ENCODE measurements at regions not wholly inside any gene's neighbourhood (a gene's known extent, or its start where the extent isn't known, plus 50 kb on each side); places are given as distances from the start of the nearest gene placed in this dataset.

DNA sequence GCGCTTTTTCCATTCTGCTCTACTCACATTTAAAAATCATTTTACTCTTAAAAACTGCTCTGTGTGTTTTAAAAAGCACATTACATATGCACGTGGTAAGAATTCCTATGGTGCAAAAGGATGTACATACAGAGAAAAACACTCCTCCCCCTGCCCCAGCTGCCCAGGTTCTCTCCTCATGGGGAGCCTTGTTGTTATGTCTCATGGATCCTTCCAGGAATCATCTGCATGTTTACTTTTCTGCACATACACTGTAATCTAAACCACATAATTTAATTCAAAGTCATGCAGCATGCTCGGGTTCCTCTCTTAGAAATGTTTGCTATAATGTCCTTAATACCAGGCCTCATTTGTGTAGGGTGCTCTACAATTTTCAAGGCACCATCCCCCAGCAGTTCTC, 243.3 kb downstream of the LOXHD1 start:
- Mint-ChIP-seq H3K27me3 (peaks cover 0 to 7% of the 10 kb centered on the region in 2 donors), H3K36me3 (no peaks in the 10 kb centered on the region), H3K4me1 (no peaks in the 10 kb centered on the region), H3K4me3 (no peak overlapping the region), H3K9me3 (no peaks in the 10 kb centered on the region), H3K27ac (no peak overlapping the region)
- DNase-seq = no peak
- ATAC-seq (replicated peaks) = no peak

DNA sequence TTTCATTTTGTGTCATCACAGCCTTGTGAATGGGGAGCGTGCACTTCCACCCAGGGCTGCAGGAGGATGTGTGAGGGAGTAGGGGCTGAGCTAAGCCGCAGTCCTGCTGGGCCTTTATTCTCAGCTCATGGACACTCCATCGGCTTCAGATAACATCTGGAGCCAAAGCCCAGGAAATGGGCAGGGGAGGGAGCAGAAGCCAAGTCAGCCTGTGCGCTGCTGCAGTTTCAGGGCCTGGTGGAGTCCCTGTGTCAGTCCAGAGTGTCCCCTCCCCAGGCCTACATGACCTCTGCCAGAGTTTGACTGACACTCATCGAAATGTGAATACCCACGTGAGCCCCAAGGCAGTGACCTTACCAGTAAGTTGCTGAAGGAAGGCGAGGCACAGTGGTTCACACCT, 242.2 kb downstream of the LOXHD1 start:
- Mint-ChIP-seq H3K4me1 (peaks cover 5 to 11% of the 10 kb centered on the region in 2 donors), H3K4me3 (no peak overlapping the region), H3K27me3 (peaks cover 0 to 7% of the 10 kb centered on the region in 2 donors), H3K27ac (no peak overlapping the region), H3K36me3 (no peaks in the 10 kb centered on the region), H3K9me3 (no peaks in the 10 kb centered on the region)
- DNase-seq = no peak
- ATAC-seq (replicated peaks) = no peak

DNA sequence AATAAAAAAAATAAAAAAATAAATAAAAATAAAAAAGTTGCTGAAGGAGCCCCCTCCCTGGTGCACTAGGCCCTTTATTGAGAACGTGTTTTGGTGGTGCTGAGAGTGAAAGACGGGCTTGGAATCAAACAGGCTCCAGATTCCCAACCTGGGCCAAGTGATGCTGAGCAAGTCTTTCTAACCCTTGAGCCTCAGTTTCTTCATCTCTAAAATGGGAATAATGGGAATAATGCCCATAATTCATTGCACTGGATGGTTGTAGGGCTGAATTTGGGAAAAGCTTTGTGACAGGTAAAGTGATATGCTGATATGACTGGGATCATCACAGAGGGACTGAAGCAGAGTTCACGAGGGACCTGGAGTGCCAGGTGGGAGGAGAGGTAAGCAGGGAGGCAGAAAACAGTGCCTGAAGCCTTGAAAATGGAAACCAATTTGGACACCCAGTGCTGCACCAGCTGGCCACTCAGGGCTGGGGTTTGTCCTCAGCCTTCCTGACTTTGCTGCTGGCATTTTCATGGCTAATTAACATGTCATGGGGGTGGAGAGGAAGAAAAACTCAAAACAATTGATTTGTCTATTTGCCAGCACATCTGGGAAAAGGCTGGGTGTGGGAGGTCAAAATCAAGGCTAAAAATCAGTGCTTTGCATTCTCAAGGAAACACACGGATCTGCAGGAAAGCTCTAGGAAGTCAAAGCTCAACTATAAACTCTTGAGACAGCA, 241.3 kb downstream of the LOXHD1 start:
- DNase-seq = no peak
- peaks cover 5 to 13% of the 10 kb centered on the region in 2 donors for H3K4me1 Mint-ChIP-seq
- ATAC-seq (replicated peaks) = no peak
- no peak overlapping the region for H3K27ac Mint-ChIP-seq
- H3K36me3 Mint-ChIP-seq = no peaks in the 10 kb centered on the region
- no peak overlapping the region for H3K4me3 Mint-ChIP-seq
- no peaks in the 10 kb centered on the region for H3K9me3 Mint-ChIP-seq
- peaks cover 0 to 9% of the 10 kb centered on the region in 2 donors for H3K27me3 Mint-ChIP-seq

DNA sequence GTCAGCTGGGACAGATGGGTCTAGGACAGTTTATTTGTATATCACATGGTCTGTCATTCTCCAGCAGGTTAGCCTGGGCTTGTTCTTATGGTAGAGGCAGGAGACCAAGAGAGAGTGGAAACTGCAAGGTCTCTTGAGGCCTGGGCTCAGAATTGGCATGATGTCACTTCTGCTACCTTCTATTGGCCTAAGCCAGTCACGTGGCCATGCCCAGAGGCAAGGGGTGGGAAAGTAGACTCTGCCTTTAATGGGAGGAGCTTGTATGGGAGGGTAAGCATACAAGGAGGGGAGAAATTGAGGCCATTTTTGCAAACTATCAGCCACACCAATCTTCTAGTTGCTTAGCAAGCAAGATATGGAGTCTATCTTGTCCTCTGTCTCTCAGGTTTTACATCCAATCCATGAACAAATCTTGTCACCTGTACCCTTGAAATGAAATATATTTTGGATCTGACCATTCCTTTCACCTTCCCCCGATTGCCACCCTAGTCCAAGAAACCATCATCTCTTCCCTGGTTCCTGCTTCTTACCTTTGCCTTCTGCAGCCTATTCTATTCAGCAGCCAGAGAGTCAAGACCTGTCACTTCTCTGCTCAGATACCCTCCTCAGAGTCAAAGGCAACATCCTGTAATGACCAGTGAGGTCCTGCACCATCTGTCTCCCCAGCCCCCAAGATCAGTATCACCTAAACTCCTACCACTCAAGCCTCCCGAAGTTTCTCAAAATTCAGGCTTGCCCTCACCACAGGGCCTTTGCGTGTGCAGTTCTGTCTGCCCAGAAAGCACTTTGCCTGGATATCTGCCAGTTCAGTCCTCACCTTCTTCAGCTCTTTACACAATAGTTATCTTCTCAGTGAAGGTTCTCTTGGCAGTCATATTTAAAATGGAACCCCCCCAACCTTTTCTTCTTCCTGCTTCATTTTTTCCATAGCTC, 240.0 kb downstream of the LOXHD1 start:
- H3K27ac Mint-ChIP-seq = no peak overlapping the region
- H3K4me1 Mint-ChIP-seq = peaks cover 5 to 13% of the 10 kb centered on the region in 2 donors
- DNase-seq (peak; percentile 6), ATAC-seq (replicated peaks) (peak; percentile 69 to 85)
- H3K9me3 Mint-ChIP-seq = no peaks in the 10 kb centered on the region
- no peaks in the 10 kb centered on the region for H3K36me3 Mint-ChIP-seq
- H3K27me3 Mint-ChIP-seq = peaks cover 0 to 9% of the 10 kb centered on the region in 2 donors
- no peak overlapping the region for H3K4me3 Mint-ChIP-seq

DNA sequence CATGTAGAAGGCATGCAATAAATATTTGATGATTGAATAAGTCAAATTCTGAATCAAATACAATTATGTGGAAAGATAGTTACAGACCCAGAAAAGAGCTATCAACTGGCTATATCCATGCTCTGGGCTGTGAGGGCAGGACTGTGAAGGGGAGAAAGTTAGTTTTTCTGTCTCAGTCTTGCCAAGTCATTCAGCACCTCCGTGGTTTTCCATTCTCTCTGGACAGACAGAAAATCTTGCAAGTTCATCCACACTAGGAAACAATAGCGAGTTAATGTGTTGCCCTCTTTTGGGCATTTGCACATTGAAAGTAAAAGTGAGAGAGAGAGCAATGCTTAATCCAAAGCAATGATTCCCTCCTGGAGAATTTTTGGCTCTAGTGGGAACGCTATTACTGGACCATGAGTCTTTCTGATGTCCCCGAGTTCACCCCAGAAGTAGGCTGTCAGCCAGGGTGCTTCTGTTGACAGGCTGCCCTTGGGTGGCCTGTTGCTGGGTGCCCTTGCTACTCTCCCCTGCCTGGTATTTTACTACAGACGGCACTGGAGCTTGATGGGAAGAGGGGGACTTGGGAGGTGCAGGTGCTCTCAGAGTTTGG, 238.3 kb downstream of the LOXHD1 start:
- DNase-seq (no peak), ATAC-seq (replicated peaks) (peak in 1 of 2 donors; percentile 11)
- no peaks in the 10 kb centered on the region for H3K9me3 Mint-ChIP-seq
- H3K4me1 Mint-ChIP-seq = peaks cover 5 to 13% of the 10 kb centered on the region in 2 donors
- peaks cover 0 to 9% of the 10 kb centered on the region in 2 donors for H3K27me3 Mint-ChIP-seq
- no peak overlapping the region for H3K27ac Mint-ChIP-seq
- H3K36me3 Mint-ChIP-seq = no peaks in the 10 kb centered on the region
- H3K4me3 Mint-ChIP-seq = no peak overlapping the region

DNA sequence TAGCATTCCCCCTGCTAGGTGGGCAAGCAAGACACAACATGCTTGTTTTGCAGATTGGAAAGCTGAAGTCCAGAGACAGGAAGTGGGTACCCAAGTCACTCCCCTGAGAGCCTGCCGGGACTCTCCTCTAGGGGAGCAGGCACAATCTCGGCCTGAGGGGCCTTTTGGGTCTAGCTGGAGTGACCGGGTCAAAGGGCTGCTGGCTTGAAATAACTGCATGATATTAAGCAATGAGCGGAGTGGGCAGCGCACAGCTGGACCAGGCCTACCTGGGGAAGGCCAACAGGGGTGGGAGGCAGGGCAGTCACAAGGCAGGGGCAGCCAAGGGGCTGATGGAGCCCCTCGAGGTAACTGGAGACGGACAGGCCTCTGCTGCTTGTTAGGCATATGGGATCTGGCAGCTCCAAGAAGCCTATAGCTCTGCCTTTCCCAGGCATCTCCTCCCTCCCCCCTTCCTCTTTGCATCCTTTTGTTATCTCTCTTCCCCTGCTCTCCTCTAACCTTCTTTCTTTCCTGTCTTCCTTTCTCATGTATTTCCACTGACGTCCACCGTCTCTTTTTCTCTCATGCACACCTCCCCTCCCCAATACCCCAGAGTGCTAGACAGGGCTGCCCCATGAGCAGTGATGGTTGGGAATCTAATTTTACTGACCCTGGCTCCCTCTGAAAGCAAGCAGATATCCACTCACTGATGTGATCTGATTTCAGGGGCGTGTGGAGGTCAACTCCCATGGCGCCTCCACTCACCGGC, 237.5 kb downstream of the LOXHD1 start:
- peaks cover 5 to 13% of the 10 kb centered on the region in 2 donors for H3K4me1 Mint-ChIP-seq
- H3K27me3 Mint-ChIP-seq = peaks cover 0 to 9% of the 10 kb centered on the region in 2 donors
- no peak overlapping the region for H3K4me3 Mint-ChIP-seq
- peak; percentile 24 to 29 for ATAC-seq (replicated peaks)
- H3K36me3 Mint-ChIP-seq = no peaks in the 10 kb centered on the region
- no peak for DNase-seq
- no peaks in the 10 kb centered on the region for H3K9me3 Mint-ChIP-seq
- H3K27ac Mint-ChIP-seq = no peak overlapping the region

DNA sequence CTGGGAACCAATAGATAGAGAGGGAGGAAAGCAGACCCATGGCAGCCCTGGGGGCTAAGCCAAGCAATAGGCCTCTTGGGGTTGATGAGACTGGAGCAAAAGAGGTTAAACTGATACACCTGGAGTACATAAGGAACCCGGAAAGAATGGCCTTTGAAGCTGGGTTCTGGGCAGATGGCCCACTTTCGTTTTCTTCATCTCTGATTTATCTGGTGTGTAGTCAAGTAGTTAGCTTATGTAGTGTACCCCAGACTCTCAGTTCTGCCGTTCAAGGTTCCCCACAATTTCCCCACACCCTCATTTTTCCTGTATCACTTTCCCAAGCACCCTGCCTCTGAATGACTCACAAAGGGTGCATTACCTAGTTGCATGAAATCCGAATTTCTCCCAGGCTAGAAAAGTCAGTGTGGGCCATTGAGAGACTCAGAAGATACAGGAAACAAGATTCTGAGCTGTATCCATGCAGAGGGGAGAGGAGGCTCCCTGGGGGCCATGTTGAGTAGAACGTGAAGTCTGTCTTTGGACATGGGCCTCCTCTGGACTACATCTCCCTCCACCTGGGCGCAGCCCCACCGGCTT, 235.0 kb downstream of the LOXHD1 start:
- Mint-ChIP-seq H3K4me3 (no peak overlapping the region), H3K27ac (no peak overlapping the region)
- ATAC-seq (replicated peaks) = no peak

DNA sequence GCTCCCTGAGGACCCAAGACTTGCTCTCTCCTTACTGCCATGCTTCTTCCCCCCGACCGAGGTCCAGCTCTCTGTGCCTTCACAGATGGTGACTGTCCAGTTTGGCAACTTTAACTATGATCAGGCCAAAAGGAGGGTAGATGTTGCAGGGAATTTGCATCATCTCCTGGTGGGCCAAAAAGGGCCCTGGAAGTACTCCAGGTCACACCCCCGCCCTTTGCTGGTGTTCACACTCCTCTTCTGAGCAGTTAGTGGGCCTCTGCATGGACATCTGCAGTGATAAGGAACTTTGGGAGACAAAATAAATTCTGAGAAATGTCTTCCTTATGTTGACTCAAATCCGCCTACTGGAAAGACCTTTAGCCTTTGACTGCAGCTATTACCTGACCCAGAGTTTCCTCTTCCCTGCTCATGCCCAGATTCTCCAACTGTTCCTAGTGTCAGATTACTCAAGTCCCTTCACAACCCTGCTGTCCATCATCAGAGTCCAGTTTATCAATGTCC, 234.4 kb downstream of the LOXHD1 start:
- no peak overlapping the region for H3K27ac Mint-ChIP-seq
- no peaks in the 10 kb centered on the region for H3K9me3 Mint-ChIP-seq
- H3K4me3 Mint-ChIP-seq = no peak overlapping the region
- ATAC-seq (replicated peaks) (no peak), DNase-seq (no peak)
- no peaks in the 10 kb centered on the region for H3K36me3 Mint-ChIP-seq
- H3K4me1 Mint-ChIP-seq = peaks cover 5 to 13% of the 10 kb centered on the region in 2 donors
- peaks cover 3 to 18% of the 10 kb centered on the region in 2 donors for H3K27me3 Mint-ChIP-seq

More for the DNA sequence above, 235.0 kb downstream of the LOXHD1 start:
- Mint-ChIP-seq H3K36me3 (no peaks in the 10 kb centered on the region), H3K27me3 (peaks cover 0 to 18% of the 10 kb centered on the region in 2 donors), H3K9me3 (no peaks in the 10 kb centered on the region), H3K4me1 (peaks cover 5 to 13% of the 10 kb centered on the region in 2 donors)
- no peak for DNase-seq

DNA sequence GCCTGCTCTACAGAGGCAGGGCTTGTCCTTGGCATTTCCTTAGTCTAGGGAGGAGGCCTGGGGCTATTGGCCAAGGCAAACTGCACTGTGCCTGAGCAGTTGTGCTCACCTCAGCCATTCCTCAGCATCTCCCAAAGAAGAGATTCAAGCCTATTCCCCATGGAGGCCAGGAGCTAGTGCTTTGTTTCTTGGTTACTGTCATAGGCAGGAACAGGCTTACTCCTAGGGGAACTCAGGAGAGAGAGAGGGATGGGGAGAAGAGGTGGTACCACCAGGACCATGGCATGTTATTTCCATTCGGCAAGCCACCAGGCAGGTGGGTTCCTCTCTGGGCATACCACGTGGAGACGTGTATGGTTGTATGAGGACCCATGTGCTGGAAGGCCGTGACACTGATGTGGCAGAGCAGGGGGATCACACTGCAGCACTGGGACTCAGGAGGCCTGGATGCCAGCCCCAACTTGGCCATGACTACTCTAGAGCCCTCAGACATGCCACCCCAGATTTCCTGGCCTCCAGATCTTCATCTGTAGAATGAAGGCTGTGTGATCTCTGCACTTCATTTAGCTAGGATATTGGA, 233.7 kb downstream of the LOXHD1 start:
- Mint-ChIP-seq H3K9me3 (no peaks in the 10 kb centered on the region), H3K36me3 (no peaks in the 10 kb centered on the region), H3K27me3 (peaks cover 4 to 18% of the 10 kb centered on the region in 2 donors), H3K4me1 (peaks cover 5 to 13% of the 10 kb centered on the region in 2 donors), H3K27ac (no peak overlapping the region), H3K4me3 (no peak overlapping the region)
- ATAC-seq (replicated peaks) (no peak), DNase-seq (no peak)

DNA sequence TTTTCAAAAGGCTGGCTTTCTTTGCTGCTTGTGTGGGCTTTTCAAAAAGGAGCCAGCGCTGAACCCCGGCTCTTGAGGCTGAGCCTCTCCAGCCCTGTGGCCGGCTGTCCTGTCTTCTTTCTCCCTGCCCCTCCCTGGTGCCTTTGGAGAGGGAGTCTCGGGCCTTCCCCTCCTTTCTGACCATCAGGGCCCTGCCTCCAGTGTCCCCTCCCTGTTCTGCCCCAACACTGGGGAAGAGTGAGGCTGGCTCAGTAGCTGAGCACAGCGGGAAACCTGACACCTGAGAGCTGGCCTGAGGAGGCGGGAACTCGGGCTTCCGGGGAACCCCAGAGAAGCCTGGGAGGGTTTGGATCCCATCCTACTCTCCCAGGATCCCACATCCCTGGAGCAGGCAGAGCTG, 232.1 kb downstream of the LOXHD1 start:
- ATAC-seq (replicated peaks) (no peak), DNase-seq (no peak)
- Mint-ChIP-seq H3K27ac (no peak overlapping the region), H3K4me3 (no peak overlapping the region), H3K9me3 (no peaks in the 10 kb centered on the region), H3K4me1 (peaks cover 0 to 1% of the 10 kb centered on the region in 2 donors), H3K27me3 (peaks cover 4 to 14% of the 10 kb centered on the region in 2 donors), H3K36me3 (no peaks in the 10 kb centered on the region)

DNA sequence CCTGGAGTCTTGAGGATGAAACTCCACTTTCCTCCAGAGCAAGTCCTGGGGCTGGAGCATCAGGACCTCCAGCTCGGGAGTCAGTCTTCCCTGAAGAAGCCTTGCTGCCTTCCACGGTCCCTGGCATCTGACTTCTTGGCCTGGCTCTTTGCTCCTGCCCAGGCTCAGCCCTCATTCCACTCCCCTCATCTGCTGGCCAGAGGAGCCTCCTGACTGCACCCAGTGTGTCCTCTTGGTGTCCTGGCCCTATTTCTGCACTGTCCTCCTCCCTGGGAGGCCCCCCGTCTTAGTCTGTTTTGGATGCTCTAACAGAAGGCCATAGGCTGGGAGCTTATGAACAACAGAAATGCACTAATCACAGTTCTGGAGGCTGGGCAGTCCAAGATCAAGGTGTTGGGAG, 231.5 kb downstream of the LOXHD1 start:
- ATAC-seq (replicated peaks) (no peak), DNase-seq (no peak)
- Mint-ChIP-seq H3K27me3 (peaks cover 4 to 14% of the 10 kb centered on the region in 2 donors), H3K9me3 (no peaks in the 10 kb centered on the region), H3K27ac (no peak overlapping the region), H3K36me3 (no peaks in the 10 kb centered on the region), H3K4me3 (no peak overlapping the region), H3K4me1 (no peaks in the 10 kb centered on the region)

DNA sequence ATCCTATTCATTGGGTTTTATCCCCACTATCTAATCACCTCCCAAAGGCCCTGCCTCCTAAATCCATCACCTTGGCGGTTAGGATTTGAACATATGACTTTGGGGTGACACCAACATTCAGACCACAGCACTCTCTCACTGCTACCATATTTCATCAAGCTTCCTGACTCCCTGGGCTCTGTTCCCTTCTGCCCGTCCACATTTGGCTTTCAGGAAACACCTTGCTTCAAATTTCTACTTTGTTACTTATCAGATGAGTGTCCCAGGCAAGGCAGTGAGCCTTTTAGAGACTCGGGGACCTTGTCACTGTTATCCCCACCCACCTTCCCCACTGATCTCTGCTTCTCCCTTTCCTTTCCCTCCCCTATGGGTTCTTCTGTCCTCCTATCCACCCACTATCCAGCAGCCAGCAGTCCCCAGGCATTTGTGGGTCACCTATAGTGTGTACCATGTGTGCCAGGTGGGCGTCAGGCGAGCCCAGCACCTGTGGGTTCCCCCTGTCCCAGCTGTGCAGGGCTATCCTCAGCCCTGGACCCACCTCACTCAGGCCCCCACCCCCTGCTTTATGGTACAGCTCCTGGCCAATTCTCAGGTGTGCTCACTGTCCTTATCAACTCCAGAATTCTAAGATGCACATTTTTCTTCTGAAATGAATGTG, 230.9 kb downstream of the LOXHD1 start:
- Mint-ChIP-seq H3K27ac (no peak overlapping the region), H3K4me3 (no peak overlapping the region), H3K4me1 (no peaks in the 10 kb centered on the region), H3K9me3 (no peaks in the 10 kb centered on the region), H3K27me3 (peaks cover 4 to 14% of the 10 kb centered on the region in 2 donors), H3K36me3 (no peaks in the 10 kb centered on the region)
- DNase-seq (no peak), ATAC-seq (replicated peaks) (no peak)

DNA sequence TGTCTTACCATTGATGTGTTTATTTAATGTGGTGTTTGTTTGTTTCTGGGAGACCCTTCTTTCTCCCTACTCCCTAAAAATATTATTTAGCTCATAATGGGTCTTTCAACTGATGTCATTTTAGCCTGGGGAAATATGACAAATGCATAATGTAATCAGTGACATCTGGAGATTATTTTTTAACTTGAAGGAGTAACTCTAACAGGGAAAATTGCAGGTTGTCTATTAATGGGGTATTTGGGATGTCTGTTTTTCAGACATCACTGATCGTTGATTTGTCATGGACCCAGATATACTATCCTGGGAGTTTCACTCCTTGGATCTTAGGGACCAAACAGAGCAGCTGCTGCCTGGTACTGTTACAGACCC, 230.4 kb downstream of the LOXHD1 start:
- no peak for DNase-seq
- no peak overlapping the region for H3K27ac Mint-ChIP-seq

More for the DNA sequence above, 230.4 kb downstream of the LOXHD1 start:
- H3K36me3 Mint-ChIP-seq = no peaks in the 10 kb centered on the region
- H3K27me3 Mint-ChIP-seq = peaks cover 5 to 16% of the 10 kb centered on the region in 2 donors
- H3K9me3 Mint-ChIP-seq = no peaks in the 10 kb centered on the region
- no peak for ATAC-seq (replicated peaks)
- H3K4me1 Mint-ChIP-seq = no peaks in the 10 kb centered on the region
- no peak overlapping the region for H3K4me3 Mint-ChIP-seq
